K562 (cell line): ENCODE measurements at regions not wholly inside any gene's neighbourhood (a gene's known extent, or its start where the extent isn't known, plus 50 kb on each side); places are given as distances from the start of the nearest gene placed in this dataset.

ENCODE experiments used
- ATAC-seq: fragments of 200-7000 bp; cut with Tn5 transposase; 3 replicates; pipeline ENCODE4 v1.9.1; 2020; ENCODE audit warnings: moderate library complexity
- BruUV-seq: library from RNA; stranded (reverse); fragments of 400-500 nt; replicated peaks from 2 replicates; lab custom pipeline; 2021; lab: Mats Ljungman, UMichigan
- CTCF ChIA-PET: fragments of 300-600 bp; formaldehyde crosslinking; extraction: SDS; loops from one replicate; lab custom pipeline; 2021; ENCODE audit warnings: low intra/inter-chr PET ratio; lab: Yijun Ruan, JAX
- POLR2A ChIA-PET: fragments of 300-600, 350-650 bp; sonication (Branson Sonifier 250); formaldehyde crosslinking; extraction: SDS; loops from one replicate; lab custom pipeline; 2021; ENCODE audit warnings: antibody characterized with exemption, inconsistent platforms; lab: Yijun Ruan, JAX
- DNase-seq, 4 experiments: peaks; one replicate each; pipeline versions ENCODE4 v3.0.0 to v3.0.0-alpha.2; 2011 to 2018; ENCODE audit warnings: low spot score in 3 of 4, mixed read lengths in 3 of 4; ENCODE audit errors: extremely low read depth in 1 of 4
- FAIRE-seq: peaks from 2 replicates; lab custom pipeline; 2011; peaks lifted over from hg19 to GRCh38; lab: Jason Lieb, UNC
- H2AFZ ChIP-seq: 2 replicates; pipeline ENCODE4 v1.6.0; 2011; ENCODE audit warnings: low read depth, low read length, control low read depth, inconsistent platforms
- H3K27ac ChIP-seq: fragments of 200-600 bp; 3 replicates; pipeline ENCODE4 v1.8.0; 2011; ENCODE audit warnings: low read depth, mild to moderate bottlenecking, control low read depth, inconsistent platforms, low read length, moderate library complexity, mixed read lengths; ENCODE audit errors: extremely low read depth
- H3K27me3 ChIP-seq, 2 experiments: fragments of 300-600 bp in 1 of 2; 2 replicates in 1 of 2; 3 replicates in 1 of 2; pipeline versions ENCODE4 v1.6.0 to v1.8.0; 2011; ENCODE audit warnings: inconsistent platforms in 2 of 2, low read length in 2 of 2, mild to moderate bottlenecking in 1 of 2, mixed read lengths in 1 of 2, moderate library complexity in 1 of 2; ENCODE audit not compliant: control insufficient read depth in 2 of 2, insufficient read depth in 2 of 2
- H3K36me3 ChIP-seq: fragments of 300-600 bp; 3 replicates; pipeline ENCODE4 v1.8.0; 2011; ENCODE audit warnings: mild to moderate bottlenecking, low read length, inconsistent platforms; ENCODE audit not compliant: control insufficient read depth, insufficient read depth
- H3K4me1 ChIP-seq, 2 experiments: fragments of 200-600 bp in 1 of 2; replicated peaks in 1 of 2; 2 replicates in 1 of 2; 3 replicates in 1 of 2; pipeline versions ENCODE4 v1.5.1 to v1.8.0; 2011; ENCODE audit warnings: inconsistent platforms in 2 of 2, low read length in 2 of 2, mild to moderate bottlenecking in 1 of 2, mixed read lengths in 1 of 2, moderate library complexity in 1 of 2; ENCODE audit not compliant: control insufficient read depth in 2 of 2, insufficient read depth in 2 of 2
- H3K4me2 ChIP-seq: 2 replicates; pipeline ENCODE4 v1.6.1; 2011; ENCODE audit warnings: low read length, control low read depth, inconsistent platforms, mixed read lengths; ENCODE audit not compliant: insufficient read depth
- H3K4me3 ChIP-seq: fragments of 200-600 bp; sonication (generic), shearing (Covaris generic); 2 replicates; pipeline ENCODE4 v1.5.1; 2016; ENCODE audit warnings: control low read depth, inconsistent platforms
- H3K79me2 ChIP-seq: fragments of 200-600 bp; 3 replicates; pipeline ENCODE4 v1.8.0; 2011; ENCODE audit warnings: low read length, inconsistent platforms; ENCODE audit not compliant: control insufficient read depth, insufficient read depth
- H3K9ac ChIP-seq, 2 experiments: 2 replicates each; pipeline versions ENCODE4 v1.6.0 to v1.6.1; 2011; ENCODE audit warnings: low read depth in 2 of 2, low read length in 2 of 2, control low read depth in 1 of 2, inconsistent platforms in 1 of 2, mild to moderate bottlenecking in 1 of 2, mixed read lengths in 1 of 2; ENCODE audit not compliant: insufficient read depth in 1 of 2
- H3K9me1 ChIP-seq: one replicate; pipeline ENCODE4 v1.6.0; 2011; ENCODE audit warnings: inconsistent platforms, mild to moderate bottlenecking, low read length, moderate library complexity; ENCODE audit not compliant: control insufficient read depth, insufficient read depth
- H3K9me3 ChIP-seq: replicated peaks from 2 replicates; pipeline ENCODE4 v1.5.1; 2011; ENCODE audit warnings: low read depth, low read length, inconsistent platforms; ENCODE audit not compliant: control insufficient read depth, insufficient read depth
- H4K20me1 ChIP-seq: replicated peaks from 2 replicates; pipeline ENCODE4 v1.6.1; 2011; ENCODE audit warnings: low read length, inconsistent platforms, mixed read lengths; ENCODE audit not compliant: control insufficient read depth, insufficient read depth
- FOXK1 ChIP-seq: sonication (generic); formaldehyde crosslinking; IDR thresholded peaks from 2 replicates; pipeline ENCODE4 v1.8.0; 2022; ENCODE audit warnings: missing genetic modification reagents, mild to moderate bottlenecking, borderline replicate concordance
- SUPT5H ChIP-seq: fragments of 450-650 bp; IDR thresholded peaks from 2 replicates; pipeline ENCODE4 v1.6.1; 2016
- ZNF408 ChIP-seq: fragments of 250-450 bp; sonication (Bioruptor Pico); IDR thresholded peaks from 2 replicates; pipeline ENCODE4 v1.4.0; 2020; ENCODE audit warnings: low read depth, mild to moderate bottlenecking, moderate library complexity
- ZNF699 ChIP-seq: fragments of 250-450 bp; sonication (Bioruptor Pico); IDR thresholded peaks from 2 replicates; pipeline ENCODE4 v1.8.0; 2021; ENCODE audit warnings: mild to moderate bottlenecking, moderate library complexity; ENCODE audit not compliant: insufficient replicate concordance
- WGBS: fragments of 100-300 bp; shearing (Covaris generic); methylation state at CpG from one replicate; pipeline ENCODE4 v1.1.6; 2016; ENCODE audit warnings: low coverage, mixed read lengths; ENCODE audit not compliant: insufficient coverage; ENCODE audit errors: missing lambda C conversion rate; 5-methylcytosine and 5-hydroxymethylcytosine counted together
- in situ Hi-C: fragments of 300-500 bp; cut with MboI; formaldehyde crosslinking; loops from 4 replicates; pipeline ENCODE4 v1.15.0; 2018; ENCODE audit warnings: inconsistent platforms, mixed read lengths
- intact Hi-C: fragments of 100-400 bp; cut with micrococcal nuclease; formaldehyde crosslinking; loops from 2 replicates; pipeline ENCODE4 v1.14.2; 2022
- TF ChIP-seq, protein P1 (sequence below): fragments of 450-650 bp; formaldehyde crosslinking; IDR thresholded peaks from 2 replicates; pipeline ENCODE4 v1.4.0; 2020; ENCODE audit warnings: mild to moderate bottlenecking, moderate library complexity
- TF ChIP-seq, protein P2 (sequence below): sonication (generic); formaldehyde crosslinking; IDR thresholded peaks from 2 replicates; pipeline ENCODE4 v1.8.0; 2022; ENCODE audit warnings: mild to moderate bottlenecking, missing genetic modification reagents
- TF ChIP-seq, protein P3 (sequence below): fragments of 450-650 bp; IDR thresholded peaks from 2 replicates; pipeline ENCODE4 v1.6.1; 2018; ENCODE audit not compliant: partially characterized antibody

DNA sequence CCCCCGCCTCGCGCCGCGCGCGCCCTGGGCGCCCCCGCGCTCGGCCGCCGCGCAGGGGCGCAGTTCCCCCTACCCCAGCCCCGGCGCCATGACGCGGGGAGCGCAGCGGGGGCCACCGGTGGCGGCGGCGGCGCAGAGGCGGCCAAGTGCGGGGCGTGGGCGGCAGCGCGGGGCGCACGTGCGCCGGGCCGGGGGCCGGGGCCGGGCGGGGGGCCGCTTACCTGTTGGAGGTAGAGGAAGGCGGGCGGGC lies 108.3 kb downstream of the ENGASE start:
- no peak for TF ChIP-seq FOXK1 (CRISPR knock-in tag)
- TF ChIP-seq, protein P1, sequence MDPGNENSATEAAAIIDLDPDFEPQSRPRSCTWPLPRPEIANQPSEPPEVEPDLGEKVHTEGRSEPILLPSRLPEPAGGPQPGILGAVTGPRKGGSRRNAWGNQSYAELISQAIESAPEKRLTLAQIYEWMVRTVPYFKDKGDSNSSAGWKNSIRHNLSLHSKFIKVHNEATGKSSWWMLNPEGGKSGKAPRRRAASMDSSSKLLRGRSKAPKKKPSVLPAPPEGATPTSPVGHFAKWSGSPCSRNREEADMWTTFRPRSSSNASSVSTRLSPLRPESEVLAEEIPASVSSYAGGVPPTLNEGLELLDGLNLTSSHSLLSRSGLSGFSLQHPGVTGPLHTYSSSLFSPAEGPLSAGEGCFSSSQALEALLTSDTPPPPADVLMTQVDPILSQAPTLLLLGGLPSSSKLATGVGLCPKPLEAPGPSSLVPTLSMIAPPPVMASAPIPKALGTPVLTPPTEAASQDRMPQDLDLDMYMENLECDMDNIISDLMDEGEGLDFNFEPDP (CRISPR knock-in tag): no peak
- TF ChIP-seq ZNF408: no peak
- TF ChIP-seq SUPT5H: no peak
- TF ChIP-seq, protein P2, sequence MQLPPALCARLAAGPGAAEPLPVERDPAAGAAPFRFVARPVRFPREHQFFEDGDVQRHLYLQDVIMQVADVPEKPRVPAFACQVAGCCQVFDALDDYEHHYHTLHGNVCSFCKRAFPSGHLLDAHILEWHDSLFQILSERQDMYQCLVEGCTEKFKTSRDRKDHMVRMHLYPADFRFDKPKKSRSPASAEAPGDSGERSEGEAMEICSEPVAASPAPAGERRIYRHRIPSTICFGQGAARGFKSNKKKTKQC (CRISPR knock-in tag): no peak
- no peak for TF ChIP-seq ZNF699 (CRISPR knock-in tag)
- TF ChIP-seq, protein P3, sequence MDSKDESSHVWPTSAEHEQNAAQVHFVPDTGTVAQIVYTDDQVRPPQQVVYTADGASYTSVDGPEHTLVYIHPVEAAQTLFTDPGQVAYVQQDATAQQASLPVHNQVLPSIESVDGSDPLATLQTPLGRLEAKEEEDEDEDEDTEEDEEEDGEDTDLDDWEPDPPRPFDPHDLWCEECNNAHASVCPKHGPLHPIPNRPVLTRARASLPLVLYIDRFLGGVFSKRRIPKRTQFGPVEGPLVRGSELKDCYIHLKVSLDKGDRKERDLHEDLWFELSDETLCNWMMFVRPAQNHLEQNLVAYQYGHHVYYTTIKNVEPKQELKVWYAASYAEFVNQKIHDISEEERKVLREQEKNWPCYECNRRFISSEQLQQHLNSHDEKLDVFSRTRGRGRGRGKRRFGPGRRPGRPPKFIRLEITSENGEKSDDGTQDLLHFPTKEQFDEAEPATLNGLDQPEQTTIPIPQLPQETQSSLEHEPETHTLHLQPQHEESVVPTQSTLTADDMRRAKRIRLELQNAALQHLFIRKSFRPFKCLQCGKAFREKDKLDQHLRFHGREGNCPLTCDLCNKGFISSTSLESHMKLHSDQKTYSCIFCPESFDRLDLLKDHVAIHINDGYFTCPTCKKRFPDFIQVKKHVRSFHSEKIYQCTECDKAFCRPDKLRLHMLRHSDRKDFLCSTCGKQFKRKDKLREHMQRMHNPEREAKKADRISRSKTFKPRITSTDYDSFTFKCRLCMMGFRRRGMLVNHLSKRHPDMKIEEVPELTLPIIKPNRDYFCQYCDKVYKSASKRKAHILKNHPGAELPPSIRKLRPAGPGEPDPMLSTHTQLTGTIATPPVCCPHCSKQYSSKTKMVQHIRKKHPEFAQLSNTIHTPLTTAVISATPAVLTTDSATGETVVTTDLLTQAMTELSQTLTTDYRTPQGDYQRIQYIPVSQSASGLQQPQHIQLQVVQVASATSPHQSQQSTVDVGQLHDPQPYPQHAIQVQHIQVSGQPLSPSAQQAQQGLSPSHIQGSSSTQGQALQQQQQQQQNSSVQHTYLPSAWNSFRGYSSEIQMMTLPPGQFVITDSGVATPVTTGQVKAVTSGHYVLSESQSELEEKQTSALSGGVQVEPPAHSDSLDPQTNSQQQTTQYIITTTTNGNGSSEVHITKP: no peak
- TF ChIP-seq, all 486 proteins: peak for 0
- WGBS: 29% methylated on average over 9 of the region's 43 CpGs
- no peaks in the 10 kb centered on the region for H3K79me2 ChIP-seq
- no TSS peak for BruUV-seq
- no peaks in the 10 kb centered on the region for H3K36me3 ChIP-seq
- DNase-seq (no peak), ATAC-seq (no peak), FAIRE-seq (no peak)
- H3K4me1 ChIP-seq: peaks cover 0 to 6% of the 10 kb centered on the region in 2 experiments; a peak in 2 of 5 replicates
- no peaks in the 10 kb centered on the region for H3K9me3 ChIP-seq
- H3K9ac ChIP-seq: no peak overlapping the region
- no peak overlapping the region for H3K4me3 ChIP-seq
- no peak overlapping the region for H2AFZ ChIP-seq
- no peak overlapping the region for H3K4me2 ChIP-seq
- H4K20me1 ChIP-seq: peaks cover 14% of the 10 kb centered on the region
- no peaks in the 10 kb centered on the region for H3K9me1 ChIP-seq
- in situ Hi-C loops: no loop called here
- ChIA-PET POLR2A (no interaction called here), CTCF (no interaction called here)
- intact Hi-C loops: no loop called here
- no peak overlapping the region for H3K27ac ChIP-seq
- H3K27me3 ChIP-seq: peaks cover 26 to 73% of the 10 kb centered on the region in 2 experiments; a peak in 4 of 5 replicates
